ENCODE measurements at regions not wholly inside any gene's neighbourhood (a gene's known extent, or its start where the extent isn't known, plus 50 kb on each side); places are given as distances from the start of the nearest gene placed in this dataset.

DNA sequence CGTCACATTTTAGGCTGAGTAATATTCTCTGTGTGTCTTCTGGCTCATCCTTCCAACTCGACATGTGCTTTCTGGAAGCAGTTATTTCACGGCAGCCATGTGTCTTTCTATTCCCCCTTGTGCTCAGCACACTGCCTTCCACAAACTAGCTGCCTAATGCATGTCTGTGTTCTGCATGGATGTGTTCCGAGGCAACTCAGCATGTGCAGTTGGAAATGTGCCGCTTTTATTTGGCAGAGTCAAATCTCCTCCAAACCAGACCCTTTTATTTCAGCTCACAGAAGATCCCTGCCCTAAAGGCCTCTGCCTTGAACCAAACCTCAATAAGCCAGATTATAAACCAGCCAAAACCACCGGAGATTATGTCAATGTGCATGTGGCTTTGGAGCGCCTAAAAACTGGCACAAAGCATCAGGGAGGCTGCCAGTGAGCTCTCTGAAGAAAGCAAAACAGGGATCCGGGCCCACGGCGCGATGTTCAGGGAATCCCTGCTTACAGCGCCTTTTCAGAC is 360.2 kb downstream of the DEPDC1B start:
- Histone ChIP-seq H3K9me3 (ENCODE audit: control insufficient read depth in 4 of 4, low read length in 3 of 4) (no peaks in the 10 kb centered on the region), H3K9ac (ENCODE audit: low read depth in 1 of 2, low read length in 2 of 2) (no peak overlapping the region), H3K27me3 (ENCODE audit: control insufficient read depth in 4 of 4, insufficient read depth in 4 of 4, low read length in 3 of 4) (no peaks in the 10 kb centered on the region), H3K4me1 (ENCODE audit: control insufficient read depth in 4 of 4, insufficient read depth in 4 of 4, low read length in 3 of 4) (no peaks in the 10 kb centered on the region), H3K4me3 (ENCODE audit: low read depth in 1 of 3, low read length in 3 of 3) (no peak overlapping the region), H3K27ac (ENCODE audit: low read depth in 1 of 2, low read length in 2 of 2) (no peak overlapping the region), H3K36me3 (ENCODE audit: control insufficient read depth in 4 of 4, insufficient read depth in 3 of 4, low read depth in 1 of 4, low read length in 3 of 4) (no peaks in the 10 kb centered on the region)
- 89% methylated on average over 12 of the region's 12 CpGs for WGBS
- DNase-seq (ENCODE audit: low spot score): no peak
- TF ChIP-seq FOXA1 (IDR thresholded peaks at IDR 0.05) (no peak), HNF4A (conservative IDR thresholded peaks at IDR 0.05) (no peak), SP1 (IDR thresholded peaks at IDR 0.05) (no peak), TAF1 (conservative IDR thresholded peaks at IDR 0.05) (no peak), FOXA2 (IDR thresholded peaks at IDR 0.05) (no peak)
- TF ChIP-seq, protein P1, sequence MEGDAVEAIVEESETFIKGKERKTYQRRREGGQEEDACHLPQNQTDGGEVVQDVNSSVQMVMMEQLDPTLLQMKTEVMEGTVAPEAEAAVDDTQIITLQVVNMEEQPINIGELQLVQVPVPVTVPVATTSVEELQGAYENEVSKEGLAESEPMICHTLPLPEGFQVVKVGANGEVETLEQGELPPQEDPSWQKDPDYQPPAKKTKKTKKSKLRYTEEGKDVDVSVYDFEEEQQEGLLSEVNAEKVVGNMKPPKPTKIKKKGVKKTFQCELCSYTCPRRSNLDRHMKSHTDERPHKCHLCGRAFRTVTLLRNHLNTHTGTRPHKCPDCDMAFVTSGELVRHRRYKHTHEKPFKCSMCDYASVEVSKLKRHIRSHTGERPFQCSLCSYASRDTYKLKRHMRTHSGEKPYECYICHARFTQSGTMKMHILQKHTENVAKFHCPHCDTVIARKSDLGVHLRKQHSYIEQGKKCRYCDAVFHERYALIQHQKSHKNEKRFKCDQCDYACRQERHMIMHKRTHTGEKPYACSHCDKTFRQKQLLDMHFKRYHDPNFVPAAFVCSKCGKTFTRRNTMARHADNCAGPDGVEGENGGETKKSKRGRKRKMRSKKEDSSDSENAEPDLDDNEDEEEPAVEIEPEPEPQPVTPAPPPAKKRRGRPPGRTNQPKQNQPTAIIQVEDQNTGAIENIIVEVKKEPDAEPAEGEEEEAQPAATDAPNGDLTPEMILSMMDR (IDR thresholded peaks at IDR 0.05; ENCODE audit: low read depth, low read length, missing input control): no peak
- TF ChIP-seq, protein P2, sequence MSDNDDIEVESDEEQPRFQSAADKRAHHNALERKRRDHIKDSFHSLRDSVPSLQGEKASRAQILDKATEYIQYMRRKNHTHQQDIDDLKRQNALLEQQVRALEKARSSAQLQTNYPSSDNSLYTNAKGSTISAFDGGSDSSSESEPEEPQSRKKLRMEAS (IDR thresholded peaks at IDR 0.05): no peak
- TF ChIP-seq, protein P3, sequence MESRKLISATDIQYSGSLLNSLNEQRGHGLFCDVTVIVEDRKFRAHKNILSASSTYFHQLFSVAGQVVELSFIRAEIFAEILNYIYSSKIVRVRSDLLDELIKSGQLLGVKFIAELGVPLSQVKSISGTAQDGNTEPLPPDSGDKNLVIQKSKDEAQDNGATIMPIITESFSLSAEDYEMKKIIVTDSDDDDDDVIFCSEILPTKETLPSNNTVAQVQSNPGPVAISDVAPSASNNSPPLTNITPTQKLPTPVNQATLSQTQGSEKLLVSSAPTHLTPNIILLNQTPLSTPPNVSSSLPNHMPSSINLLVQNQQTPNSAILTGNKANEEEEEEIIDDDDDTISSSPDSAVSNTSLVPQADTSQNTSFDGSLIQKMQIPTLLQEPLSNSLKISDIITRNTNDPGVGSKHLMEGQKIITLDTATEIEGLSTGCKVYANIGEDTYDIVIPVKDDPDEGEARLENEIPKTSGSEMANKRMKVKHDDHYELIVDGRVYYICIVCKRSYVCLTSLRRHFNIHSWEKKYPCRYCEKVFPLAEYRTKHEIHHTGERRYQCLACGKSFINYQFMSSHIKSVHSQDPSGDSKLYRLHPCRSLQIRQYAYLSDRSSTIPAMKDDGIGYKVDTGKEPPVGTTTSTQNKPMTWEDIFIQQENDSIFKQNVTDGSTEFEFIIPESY (IDR thresholded peaks at IDR 0.05): no peak

DNA sequence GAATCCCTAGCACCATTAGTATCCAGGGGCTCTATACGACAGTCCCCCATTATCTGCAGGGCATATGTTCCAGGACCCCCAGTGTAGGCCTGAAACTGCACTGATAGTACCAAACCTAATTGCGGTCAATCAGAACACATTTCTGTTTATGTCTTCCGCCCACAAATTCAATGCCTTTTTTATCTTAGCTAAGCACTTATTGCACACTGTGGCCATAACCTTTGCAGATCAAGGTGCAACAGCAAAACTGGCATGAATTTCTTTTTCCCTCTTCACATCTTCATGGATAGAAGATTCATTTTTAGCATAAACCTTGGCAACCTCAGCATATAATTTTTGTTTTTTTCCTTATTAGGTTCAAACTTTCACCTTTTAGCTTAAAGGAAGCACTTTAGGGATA is 361.1 kb downstream of the DEPDC1B start:
- no peak for DNase-seq (ENCODE audit: low spot score)
- Histone ChIP-seq H3K4me3 (ENCODE audit: low read depth in 1 of 3, low read length in 3 of 3) (no peak overlapping the region), H3K27ac (ENCODE audit: low read depth in 1 of 2, low read length in 2 of 2) (no peak overlapping the region), H3K36me3 (ENCODE audit: control insufficient read depth in 4 of 4, insufficient read depth in 3 of 4, low read depth in 1 of 4, low read length in 3 of 4) (no peaks in the 10 kb centered on the region), H3K9me3 (ENCODE audit: control insufficient read depth in 4 of 4, low read length in 3 of 4) (no peaks in the 10 kb centered on the region), H3K9ac (ENCODE audit: low read depth in 1 of 2, low read length in 2 of 2) (no peak overlapping the region), H3K4me1 (ENCODE audit: control insufficient read depth in 4 of 4, insufficient read depth in 4 of 4, low read length in 3 of 4) (no peaks in the 10 kb centered on the region), H3K27me3 (ENCODE audit: control insufficient read depth in 4 of 4, insufficient read depth in 4 of 4, low read length in 3 of 4) (no peaks in the 10 kb centered on the region)
- 95% methylated on average over 3 of the region's 3 CpGs for whole genome bisulfite sequencing
- TF ChIP-seq, protein P2 (IDR thresholded peaks at IDR 0.05): no peak
- TF ChIP-seq SP1 (IDR thresholded peaks at IDR 0.05) (no peak), RAD21 (IDR thresholded peaks at IDR 0.05) (no peak), TAF1 (conservative IDR thresholded peaks at IDR 0.05) (no peak)
- TF ChIP-seq, protein P1 (IDR thresholded peaks at IDR 0.05; ENCODE audit: low read depth, low read length, missing input control): no peak
- TF ChIP-seq, protein P4, sequence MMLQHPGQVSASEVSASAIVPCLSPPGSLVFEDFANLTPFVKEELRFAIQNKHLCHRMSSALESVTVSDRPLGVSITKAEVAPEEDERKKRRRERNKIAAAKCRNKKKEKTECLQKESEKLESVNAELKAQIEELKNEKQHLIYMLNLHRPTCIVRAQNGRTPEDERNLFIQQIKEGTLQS (IDR thresholded peaks at IDR 0.05): no peak

Measured in liver (tissue), 8 donors.